Stimulated activated CD4-positive, alpha-beta T cell treated with anti-CD3 and anti-CD28 coated beads, Interleukin-4, amount 100 ng/mL, for 24 hours (primary cell): ENCODE measurements at regions not wholly inside any gene's neighbourhood (a gene's known extent, or its start where the extent isn't known, plus 50 kb on each side); places are given as distances from the start of the nearest gene placed in this dataset.
"Not testable (repeated sequence)": the region's sequence is repeated elsewhere in the genome, so short reads cannot be mapped to it uniquely, and the experiment has no call there.

Source experiments
- DNase-seq: peaks from one replicate; pipeline ENCODE4 v3.0.0-alpha.2; 2020

DNA sequence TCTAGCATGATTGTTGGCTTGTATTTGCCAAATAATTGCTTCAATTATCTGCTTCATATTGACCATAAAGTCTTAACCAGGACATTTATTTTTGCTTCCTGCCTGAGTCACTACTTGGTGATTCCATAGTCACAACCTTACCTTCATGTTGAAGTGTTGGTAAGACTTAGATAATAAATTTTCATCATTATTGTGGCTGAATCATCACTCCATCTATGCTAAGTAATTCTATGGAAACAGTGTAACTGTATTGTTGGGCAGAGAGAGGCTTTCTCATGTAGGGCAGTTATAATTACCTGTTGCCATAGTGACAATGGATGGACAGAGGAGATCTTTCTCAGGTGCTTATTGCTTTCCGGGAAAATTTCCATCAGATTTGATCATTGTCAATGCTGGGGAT is 330.7 kb upstream of the LRRC3B start:
- DNase-seq, result no peak

DNA sequence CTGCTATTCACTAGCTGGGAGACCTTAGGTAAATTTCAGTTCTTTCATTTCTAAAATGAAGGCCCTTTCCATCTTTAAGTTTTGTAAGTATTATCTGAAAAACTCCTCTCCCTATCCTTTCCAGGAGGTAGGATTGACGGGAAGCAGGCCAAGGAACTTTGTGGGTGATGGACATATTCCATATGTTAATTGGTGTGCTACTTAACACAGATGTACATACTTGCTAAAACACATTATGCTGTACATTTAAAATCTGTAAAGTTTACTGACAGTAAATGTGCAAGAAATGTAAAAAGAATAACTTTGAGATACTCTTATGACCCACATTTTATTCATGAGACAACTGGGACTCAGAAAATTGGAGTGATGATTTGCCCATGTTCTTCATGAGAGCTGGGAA is 329.8 kb upstream of the LRRC3B start:
- DNase-seq, result no peak

DNA sequence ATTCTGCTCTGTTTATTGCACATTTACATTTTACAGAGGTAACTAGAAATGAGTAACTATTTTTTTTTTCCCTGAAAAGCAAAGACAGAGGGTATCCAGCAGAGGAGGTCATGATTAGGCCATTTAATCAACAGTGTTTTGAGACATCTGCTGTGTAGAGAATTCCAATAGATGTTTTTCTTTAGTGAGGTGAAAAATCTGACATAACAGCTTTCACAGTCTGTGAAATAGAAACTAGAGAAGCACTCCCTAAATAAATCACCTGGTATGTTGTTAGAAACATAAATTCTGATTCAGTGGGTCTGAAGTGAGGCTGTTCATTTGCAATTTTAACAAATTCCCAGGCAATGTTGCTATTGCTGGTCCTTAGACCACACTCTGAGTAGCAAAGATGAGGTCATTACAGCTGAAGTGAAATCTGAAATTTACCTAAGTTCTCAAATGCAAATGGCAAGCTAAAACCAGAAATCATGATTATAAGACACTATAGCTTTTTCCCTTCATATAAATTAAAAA is 329.2 kb upstream of the LRRC3B start:
- DNase-seq, result no peak

DNA sequence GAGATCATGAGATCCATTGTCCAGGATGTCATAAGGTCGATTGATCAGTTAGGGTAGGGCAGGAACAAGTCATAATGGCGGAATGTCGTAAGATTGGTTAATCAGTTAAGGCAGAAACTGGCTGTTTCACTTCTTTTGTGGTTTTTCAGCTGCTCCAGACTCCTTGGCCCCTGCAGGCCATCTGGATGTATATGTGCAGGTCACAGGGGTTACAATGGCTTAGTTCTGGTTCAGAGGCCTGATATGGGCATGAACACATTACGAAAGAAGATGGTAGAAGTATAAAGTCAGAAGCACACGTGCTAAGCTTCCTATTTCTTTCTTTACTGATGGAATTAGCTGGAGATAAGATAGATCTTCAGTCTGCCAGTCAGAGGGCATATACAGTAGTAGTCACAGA is 315.4 kb upstream of the LRRC3B start:
- DNase-seq, result no peak

DNA sequence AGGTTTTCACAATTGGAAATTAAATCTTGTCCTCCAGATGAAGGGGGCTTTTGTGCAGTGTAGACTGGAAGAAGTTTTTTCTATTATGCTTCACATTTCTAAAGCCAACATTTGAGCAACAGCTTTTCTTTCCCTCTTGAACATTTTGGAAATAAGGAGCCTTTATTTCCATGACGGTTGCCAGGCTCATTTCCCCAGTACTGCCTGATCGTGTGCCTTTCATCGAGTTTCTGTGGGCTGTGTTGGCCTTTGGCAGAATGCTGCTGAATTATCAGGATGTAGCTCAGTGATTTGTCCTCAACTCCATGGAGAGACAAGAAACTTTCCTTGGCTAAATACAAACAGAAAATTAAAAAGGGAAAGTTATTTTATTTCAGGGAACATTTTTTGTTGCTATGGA is 314.8 kb upstream of the LRRC3B start:
- no peak for DNase-seq

DNA sequence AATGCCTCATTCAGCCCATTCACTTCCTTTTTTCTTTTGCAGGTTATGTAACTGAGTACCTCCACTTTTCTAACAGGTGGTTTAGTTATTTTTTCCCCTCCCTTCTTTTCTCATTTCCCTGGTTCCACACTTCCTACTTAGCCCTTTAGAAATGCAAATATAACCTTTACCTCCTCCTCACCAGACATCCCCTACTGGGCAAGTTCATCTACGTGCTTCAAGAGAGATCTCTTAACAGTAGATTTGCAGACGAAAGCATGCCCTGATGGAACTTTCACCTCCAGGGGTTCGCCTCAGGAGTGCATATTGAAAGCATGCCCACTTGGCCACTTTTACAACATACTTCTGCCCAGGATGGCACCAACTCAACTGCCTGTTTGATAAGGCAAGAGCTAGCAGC is 314.1 kb upstream of the LRRC3B start:
- DNase-seq, result no peak

DNA sequence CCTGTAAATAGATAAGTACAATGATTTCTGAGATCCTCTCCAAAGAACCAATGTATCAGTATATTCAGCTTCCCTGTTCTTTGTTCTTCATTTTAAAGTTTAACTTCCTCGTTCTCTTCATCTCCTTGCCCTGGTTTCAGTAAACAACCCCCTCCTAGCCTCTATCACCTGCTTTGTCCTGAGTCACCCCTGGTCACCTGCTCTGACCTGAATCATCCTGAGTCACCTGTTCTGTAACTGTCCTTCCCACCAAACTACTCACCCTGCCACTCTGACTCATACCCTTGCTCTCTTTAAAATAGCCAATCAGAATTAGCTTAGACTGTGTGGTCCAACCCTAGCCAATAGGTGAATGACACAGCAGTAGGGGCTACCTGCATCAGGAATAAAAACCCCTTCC is 313.0 kb upstream of the LRRC3B start:
- DNase-seq, result not testable (repeated sequence)

DNA sequence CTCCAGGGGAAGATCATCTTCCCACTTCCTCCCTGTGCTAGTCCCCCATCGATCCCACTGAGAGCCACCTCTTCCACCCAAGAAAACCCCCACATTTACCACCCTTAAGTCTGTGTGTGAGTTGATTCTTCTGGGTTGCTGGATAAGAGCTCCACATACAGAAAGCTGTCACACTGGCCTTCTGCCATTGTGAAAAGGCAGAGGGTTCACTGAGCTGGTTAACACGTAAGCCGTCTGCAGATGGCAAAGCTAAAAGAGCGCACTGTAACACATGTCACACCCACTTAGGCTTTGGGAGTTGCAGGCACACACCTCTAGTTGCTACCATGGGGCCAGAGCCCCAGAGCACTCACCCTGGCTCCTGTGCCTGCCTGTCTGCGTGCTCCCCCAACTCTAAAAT is 309.8 kb upstream of the LRRC3B start:
- no peak for DNase-seq

DNA sequence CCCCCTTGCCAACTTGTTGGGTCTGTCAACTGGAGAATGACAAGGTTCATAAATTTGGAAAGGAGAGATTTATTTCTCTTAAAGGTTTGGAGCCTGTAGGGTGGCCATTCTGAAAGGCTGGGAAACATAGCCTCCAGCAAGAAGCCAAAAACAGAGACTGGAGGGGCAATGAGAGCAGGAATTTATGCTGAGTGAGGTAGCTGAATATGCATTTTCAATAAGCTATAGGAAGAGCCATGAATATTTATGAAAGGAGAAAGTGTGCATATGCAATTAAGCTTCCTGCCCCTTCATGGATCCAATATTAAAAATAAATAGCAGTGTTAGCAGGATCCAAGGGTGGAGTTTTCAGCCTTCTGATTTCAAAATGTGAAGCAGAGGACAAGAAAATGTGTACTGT is 306.1 kb upstream of the LRRC3B start:
- DNase-seq, result no peak

DNA sequence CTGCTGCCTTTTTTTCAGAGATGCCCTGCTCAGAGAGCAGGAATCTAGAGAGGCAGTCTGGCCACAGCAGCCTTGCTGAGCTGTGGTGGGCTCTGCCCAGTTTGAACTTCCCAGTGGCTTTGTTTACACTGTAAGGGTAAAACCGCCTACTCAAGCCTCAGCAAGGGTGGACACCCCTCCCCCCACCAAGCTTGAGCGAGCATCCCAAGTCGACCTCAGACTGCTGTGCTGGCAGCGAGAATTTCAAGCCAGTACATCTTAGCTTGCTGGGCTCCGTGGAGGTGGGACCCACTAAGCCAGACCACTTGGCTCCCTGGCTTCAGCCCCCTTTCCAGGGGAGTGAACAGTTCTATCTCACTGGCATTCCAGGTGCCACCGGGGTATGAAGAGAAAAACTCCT is 298.8 kb upstream of the LRRC3B start:
- not testable (repeated sequence) for DNase-seq

DNA sequence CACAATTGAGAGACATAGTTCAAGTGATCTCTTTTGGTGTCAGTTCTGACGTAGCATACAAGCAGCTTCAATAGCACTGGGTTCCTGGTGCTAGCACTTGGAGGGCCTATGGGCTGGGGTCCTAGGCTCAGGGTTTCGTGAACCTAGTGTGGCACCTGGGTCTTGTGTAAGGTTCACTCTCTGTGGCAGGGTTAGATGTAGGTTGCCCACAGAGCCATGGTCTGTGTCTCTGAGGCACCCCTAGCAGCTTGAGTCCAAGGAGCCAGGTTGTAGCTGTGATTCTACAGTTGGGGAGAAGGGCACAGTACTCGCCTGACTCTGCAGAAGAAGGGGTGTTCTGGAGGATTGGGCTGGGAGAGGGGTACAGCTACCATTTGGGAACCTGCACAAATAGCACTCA is 282.6 kb upstream of the LRRC3B start:
- no peak for DNase-seq

DNA sequence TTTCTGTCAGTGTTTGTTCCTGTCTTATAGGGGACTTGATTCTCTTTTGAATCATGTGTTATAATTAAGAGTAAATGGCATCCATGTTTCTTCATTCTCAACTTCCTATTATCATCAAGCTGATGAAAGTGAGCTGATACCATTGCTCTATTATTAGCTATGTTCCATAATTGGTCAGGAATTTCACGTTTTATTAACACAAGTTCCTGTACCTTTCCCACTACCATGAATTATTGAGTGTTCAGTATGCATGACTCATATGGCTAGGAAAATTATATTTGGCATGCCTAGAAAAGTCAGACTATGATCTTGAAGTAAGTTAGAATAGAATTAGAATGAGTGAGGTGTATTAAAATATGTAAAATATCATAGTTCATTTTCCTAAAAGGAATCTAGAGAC is 278.9 kb upstream of the LRRC3B start:
- DNase-seq, result no peak

DNA sequence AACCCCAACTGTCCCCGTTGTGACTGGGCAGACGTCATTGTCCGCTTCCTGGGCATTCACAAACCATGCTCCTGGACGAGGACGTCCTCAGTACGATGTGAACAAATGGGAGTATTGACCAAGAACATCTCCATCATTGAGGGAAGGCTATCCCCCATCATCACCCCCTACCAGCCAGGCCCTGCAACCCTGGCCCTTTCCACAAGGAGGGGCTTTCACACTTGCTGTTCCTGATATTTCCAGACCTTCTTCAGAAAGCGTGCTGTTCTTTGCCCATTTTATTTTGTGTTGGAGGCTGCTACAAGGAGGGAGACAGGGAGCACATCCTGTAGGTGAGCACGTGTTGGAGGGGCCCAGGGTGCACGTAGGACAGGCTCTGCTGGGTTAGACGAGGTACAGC is 277.0 kb upstream of the LRRC3B start:
- no peak for DNase-seq

DNA sequence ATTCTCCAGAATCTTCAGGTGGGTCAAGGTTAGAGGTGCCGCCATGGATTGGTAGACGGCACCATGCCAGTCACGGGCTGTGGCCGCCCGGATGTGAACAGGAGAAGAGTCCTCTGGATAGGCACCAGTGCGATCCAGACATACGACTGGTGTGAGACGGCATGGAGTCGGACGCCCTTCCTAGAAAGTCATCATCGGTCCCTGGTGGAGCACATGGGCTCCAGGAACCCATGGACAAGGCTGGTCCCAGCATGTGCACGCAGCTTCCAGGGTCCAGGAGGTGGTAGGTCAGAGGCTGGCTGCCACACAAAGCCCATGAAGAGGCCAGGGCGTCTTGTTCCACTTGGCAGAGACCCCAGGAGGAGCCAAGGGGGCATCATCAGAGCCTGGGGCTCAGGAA is 276.1 kb upstream of the LRRC3B start:
- DNase-seq, result no peak

DNA sequence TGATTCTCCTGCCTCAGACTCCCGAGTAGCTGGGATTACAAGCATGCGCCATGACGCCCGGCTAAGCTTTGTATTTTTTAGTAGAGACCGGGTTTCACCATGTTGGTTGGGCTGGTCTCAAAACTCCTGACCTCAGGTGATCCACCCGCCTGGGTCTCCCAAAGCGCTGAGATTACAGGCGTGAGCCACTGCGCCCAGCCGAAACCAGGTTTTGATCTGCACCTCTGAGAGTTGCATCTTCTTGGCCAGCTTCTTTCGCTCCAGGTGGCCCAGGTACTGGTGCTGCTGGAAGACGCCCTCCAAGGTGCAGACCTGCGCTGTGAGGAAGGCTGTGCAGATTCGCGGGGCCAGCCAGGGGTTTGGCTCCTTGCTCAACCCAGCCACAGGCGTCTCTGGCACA is 275.4 kb upstream of the LRRC3B start:
- no peak for DNase-seq

DNA sequence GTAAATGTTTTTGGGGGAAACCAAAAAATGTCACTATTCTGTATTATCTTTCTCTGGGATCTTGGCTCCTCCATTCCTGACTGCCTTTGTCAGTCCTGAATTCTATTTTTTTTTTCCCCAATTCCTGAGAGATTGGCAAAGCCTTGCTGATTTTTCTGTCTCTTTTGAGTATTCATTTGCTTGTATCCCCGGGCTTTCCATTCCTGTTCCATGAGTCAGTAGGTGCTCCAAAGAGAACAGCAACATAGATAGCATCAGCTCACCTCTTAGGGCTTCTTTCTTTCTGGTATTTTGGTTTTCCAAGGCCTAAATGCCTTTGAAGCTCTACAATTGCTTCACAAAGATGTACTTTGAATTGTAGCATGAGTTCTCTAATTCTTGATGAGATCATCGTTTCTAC is 271.7 kb upstream of the LRRC3B start:
- DNase-seq, result no peak

DNA sequence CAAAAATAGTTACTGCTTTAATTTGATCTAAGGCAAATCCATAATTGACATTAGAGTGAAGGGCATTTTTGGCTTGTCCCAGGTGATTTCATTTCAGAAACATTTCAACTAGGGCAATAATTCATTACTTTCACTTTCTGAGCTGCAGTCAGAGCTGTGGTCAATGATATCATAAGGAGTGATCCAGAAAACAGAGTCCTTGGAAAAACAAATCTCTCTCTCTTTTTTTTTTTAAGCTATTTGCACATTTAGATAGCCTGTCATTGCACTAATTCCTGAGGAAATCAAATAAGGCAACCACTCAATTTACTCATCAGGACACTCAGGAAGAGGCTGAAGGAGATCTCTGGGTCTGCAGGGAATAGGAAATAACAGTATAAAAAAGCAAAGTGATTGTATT is 269.5 kb upstream of the LRRC3B start:
- DNase-seq, result no peak

DNA sequence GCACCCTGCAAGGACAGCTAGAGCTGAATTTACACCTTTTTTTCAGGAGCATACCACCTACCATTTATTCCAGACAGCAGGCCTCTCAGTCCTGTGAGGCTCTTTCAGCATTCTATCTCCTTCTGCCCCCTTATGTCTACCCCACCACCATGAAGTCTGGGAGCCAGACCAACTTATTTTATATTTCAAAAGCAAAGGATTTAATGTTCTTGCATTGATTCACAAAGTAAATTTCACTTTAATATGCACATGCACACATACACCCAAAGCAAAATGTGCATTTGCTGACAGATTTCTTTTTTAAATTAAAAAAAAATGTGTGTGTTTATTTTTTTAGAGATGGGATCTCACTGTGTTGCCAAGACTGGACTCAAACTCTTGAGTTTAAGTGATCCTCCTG is 264.2 kb upstream of the LRRC3B start:
- no peak for DNase-seq

DNA sequence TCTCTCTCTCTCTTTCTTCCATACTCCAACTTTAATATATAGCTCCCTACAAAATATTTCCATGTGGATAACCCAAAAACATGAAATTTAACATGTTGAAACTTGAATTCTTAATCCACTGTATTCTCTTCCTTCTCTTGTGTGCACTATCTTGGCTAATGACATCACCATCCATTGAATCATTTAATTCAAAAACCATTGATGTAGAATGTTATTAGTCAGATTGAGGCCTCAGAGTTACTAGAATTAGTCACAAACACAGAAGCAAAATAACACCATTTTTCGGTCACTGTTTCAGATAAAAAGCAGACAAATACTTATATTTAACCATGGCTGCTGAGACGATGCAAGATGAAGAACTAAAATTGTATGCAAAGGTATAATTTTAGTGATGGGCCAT is 256.9 kb upstream of the LRRC3B start:
- no peak for DNase-seq

DNA sequence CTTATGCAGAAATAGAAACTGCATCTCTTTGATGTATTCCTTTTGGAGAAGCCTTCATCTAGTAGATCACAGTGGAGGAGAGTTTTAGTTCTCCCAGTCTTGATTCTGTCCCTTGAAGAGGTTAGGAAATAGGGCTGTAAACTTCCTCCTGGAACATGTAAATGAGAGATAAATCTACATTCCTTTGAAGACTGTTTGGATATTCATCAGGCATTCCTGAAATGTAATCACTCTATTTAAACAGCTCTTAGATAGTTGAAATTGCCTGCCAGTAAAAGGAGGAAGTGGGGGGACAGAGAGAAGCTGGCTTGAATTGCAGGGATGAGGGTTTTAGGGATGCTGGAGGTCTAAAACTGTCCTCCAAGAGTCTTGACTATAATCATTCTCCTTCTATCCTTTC is 254.3 kb upstream of the LRRC3B start:
- no peak for DNase-seq

DNA sequence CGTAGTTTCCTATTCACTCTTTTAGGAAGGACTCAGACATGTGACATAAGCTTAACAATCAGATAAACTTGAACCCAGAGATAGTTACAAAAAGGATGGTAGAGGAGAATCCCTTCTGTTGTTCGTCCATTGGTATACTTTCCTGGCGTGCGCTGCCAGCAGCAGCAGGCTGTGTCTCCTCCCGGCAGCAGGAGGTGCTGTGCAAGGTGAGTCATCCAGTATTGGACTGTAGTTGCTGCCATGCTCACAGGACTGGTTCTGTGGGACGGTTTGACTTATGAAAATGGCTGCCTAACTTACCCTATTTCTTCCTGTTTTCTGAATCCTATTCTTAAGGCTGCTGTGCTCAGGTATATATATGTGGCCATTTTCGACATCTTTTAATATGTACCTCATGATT is 253.4 kb upstream of the LRRC3B start:
- DNase-seq, result no peak

DNA sequence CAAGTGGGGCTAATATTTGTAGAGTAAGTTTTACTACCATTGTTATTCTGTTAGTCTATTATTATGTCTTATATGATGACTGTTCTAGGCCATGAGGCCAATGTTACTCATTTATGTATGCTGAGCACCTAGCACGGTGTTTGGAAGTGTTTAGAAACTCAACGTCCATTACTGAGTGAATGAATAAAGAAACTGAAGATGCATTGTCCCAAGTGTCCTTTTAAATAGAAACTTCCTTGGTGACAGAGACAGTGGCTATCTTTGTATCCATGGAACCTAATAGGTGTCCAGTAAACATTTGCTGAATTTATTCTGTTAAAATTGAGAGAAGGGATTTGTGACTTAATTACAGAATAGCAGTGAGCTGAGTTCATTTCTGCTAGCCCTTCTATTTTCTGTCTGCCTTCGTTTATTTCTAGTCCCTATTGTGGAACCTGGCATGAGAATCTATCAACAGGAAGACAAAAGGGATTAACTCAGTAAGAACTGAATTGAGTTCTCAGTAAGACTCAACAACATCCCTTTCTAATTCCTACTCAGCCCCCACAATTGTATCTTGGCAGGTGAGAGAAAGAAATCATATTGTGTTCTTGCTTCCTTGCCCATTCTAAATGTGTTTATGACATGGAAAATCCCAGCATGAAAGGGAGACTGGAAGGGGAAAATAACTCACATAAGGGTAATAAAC is 246.6 kb upstream of the LRRC3B start:
- no peak for DNase-seq

DNA sequence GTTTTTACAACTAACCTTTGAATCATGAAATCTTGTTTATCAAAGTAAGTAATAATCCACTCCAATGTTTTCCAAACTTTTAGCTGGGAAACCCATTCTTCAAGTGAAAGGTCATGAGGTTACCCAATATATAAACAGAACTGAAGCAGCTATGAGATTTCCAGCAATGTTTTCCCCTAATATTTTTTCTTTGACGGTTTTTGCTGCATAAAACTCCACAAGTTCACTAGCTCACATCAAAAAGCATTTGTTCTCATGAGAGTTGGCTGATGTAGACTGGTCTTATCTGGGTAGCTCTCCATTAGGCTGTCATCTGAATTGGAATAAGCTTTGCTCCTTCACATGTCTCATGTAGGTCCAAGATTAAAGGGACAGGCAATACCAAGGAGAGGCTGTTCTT is 241.2 kb upstream of the LRRC3B start:
- DNase-seq, result no peak

DNA sequence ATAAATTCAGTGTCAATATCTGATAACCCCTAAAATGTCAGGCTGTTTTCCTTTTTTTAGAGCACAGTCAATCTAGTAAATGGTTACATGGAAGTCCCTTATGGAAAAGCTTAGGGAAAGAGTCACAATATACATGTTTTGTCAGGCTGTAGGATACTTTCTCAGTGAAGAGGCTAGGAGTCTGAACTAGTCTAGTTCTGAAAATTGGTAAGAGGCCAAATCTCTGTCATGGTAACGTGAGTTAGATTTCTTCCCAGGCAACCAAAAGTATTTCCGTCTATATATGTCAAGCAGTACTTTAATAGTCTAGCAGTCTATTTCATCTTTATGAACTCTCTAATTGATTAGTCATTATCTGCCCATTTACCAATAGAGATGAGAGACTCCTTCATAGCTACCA is 215.9 kb upstream of the LRRC3B start:
- no peak for DNase-seq

DNA sequence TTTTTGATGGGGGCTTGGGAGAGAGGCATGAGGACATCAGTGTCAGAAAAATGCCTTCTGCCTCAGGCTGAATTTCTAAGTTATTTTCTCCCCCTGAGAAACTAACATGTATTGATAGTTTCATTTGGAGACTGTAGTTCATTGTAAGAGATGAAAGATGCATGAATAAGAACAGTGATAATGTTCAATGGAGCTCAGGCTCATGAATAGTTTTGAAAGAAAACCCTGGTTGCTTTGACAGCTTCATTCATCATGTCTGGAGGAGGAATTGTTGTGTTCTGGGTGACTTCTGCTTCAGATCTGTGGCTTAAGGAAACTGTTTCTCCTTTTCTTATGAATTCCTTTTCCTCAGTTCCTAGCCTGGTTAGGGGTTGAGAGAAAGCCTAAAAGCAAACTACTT is 204.0 kb upstream of the LRRC3B start:
- DNase-seq, result no peak

DNA sequence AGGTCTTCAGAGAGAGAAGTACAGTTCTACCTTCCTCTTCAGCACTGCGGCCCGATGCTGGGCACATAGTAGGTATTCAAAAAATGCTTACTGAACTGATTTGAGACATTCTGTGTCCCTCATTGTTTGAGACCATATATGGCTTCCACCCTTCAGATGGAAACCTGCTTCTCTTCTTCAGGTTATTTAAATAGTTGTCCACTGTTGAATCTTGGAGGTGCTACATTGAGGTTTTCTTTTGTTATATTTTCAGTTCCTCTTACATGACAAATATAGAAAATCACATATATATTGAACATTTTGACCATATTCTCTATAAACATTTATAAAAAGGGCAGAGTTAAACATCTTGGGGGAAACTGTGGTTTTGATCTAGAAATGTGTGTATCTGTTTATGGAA is 200.2 kb upstream of the LRRC3B start:
- DNase-seq, result no peak
